ENCODE measurements at regions not wholly inside any gene's neighbourhood (a gene's known extent, or its start where the extent isn't known, plus 50 kb on each side); places are given as distances from the start of the nearest gene placed in this dataset.

DNA sequence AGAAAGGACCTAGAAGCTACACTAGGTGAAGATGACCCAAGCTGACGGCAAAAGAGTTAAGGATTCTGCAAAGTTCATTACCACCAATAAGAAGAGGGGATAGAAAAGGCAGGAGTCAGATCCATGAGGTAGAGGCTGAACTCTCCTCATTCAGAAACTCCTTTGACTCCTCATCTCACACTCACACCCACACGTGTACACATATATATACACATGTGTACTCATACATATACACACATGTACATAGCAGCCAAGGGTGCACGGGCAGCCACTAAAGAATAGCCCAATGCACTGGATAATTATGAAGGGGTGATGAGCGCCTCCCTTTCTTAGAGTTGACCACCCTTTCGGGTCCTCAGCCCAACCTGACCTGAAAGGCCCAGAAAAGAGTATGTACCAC lies 476.8 kb downstream of the NTRK3 start (continued):
- TF ChIP-seq, protein P1, sequence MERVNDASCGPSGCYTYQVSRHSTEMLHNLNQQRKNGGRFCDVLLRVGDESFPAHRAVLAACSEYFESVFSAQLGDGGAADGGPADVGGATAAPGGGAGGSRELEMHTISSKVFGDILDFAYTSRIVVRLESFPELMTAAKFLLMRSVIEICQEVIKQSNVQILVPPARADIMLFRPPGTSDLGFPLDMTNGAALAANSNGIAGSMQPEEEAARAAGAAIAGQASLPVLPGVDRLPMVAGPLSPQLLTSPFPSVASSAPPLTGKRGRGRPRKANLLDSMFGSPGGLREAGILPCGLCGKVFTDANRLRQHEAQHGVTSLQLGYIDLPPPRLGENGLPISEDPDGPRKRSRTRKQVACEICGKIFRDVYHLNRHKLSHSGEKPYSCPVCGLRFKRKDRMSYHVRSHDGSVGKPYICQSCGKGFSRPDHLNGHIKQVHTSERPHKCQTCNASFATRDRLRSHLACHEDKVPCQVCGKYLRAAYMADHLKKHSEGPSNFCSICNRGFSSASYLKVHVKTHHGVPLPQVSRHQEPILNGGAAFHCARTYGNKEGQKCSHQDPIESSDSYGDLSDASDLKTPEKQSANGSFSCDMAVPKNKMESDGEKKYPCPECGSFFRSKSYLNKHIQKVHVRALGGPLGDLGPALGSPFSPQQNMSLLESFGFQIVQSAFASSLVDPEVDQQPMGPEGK (tag by site-specific recombination; IDR thresholded peaks at IDR 0.05) = no peak
- TF ChIP-seq ZNF777 (tag by site-specific recombination; IDR thresholded peaks at IDR 0.05; ENCODE audit: borderline replicate concordance) (no peak), ZNF350 (tag by site-specific recombination; IDR thresholded peaks at IDR 0.05) (no peak), ZNF596 (tag by site-specific recombination; IDR thresholded peaks at IDR 0.05) (no peak), ZNF394 (tag by site-specific recombination; IDR thresholded peaks at IDR 0.05; ENCODE audit: borderline replicate concordance) (no peak), ZNF223 (tag by site-specific recombination; IDR thresholded peaks at IDR 0.05) (no peak), SP7 (tag by site-specific recombination; IDR thresholded peaks at IDR 0.05) (no peak), ZNF510 (tag by site-specific recombination; IDR thresholded peaks at IDR 0.05; ENCODE audit: insufficient replicate concordance) (no peak)
- TF ChIP-seq, protein P2, sequence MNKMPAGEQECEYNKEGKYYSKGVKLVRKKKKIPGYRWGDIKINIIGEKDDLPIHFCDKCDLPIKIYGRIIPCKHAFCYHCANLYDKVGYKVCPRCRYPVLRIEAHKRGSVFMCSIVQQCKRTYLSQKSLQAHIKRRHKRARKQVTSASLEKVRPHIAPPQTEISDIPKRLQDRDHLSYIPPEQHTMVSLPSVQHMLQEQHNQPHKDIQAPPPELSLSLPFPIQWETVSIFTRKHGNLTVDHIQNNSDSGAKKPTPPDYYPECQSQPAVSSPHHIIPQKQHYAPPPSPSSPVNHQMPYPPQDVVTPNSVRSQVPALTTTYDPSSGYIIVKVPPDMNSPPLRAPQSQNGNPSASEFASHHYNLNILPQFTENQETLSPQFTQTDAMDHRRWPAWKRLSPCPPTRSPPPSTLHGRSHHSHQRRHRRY (tag by site-specific recombination; IDR thresholded peaks at IDR 0.05) = no peak

DNA sequence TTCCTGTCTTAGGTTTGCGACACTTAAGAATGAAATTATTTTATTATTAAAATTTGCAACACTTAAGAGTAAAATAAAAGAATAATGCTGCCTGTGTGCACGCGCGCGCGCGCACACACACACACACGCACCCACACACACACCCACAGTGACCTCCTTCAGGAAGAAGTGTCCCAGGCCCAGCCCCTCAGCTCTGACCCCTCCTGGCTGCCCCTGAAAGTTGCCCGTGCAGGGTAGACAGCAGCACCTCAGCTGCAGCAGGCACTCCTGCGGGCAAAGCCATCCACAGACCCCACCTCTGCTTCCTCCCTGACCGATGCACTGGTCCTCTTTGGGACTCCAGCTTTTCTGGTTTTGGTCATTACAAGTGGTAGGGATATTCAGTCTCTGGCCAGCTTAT lies 478.2 kb downstream of the NTRK3 start:
- Histone ChIP-seq H3K9me3 (ENCODE audit: control insufficient read depth, insufficient read depth, low read depth, low read length) (no peaks in the 10 kb centered on the region), H3K36me3 (ENCODE audit: control insufficient read depth in 2 of 2, insufficient read depth in 1 of 2, low read length in 2 of 2) (no peaks in the 10 kb centered on the region), H3K4me1 (ENCODE audit: control insufficient read depth, insufficient read depth, low read length) (no peaks in the 10 kb centered on the region), H3K4me3 (ENCODE audit: low read depth, low read length) (no peak overlapping the region), H3K27ac (ENCODE audit: extremely low read depth, low read depth, low read length) (no peak overlapping the region)
- ChIA-PET POLR2A (no interaction called here), CTCF (no interaction called here)
- no peak for TF ChIP-seq ZNF768 (tag by site-specific recombination; IDR thresholded peaks at IDR 0.05)
- no peak for TF ChIP-seq HOXA7 (CRISPR knock-in tag; IDR thresholded peaks at IDR 0.05; ENCODE audit: borderline replicate concordance)
- TF ChIP-seq KLF8 (tag by site-specific recombination; IDR thresholded peaks at IDR 0.05) = no peak
- no peak for TF ChIP-seq ZNF121 (tag by site-specific recombination; IDR thresholded peaks at IDR 0.05)
- TF ChIP-seq ZNF155 (tag by site-specific recombination; IDR thresholded peaks at IDR 0.05) = no peak
- no peak for TF ChIP-seq BCL11A (tag by site-specific recombination; IDR thresholded peaks at IDR 0.05; ENCODE audit: low read depth)
- no peak for TF ChIP-seq ZNF571 (tag by site-specific recombination; IDR thresholded peaks at IDR 0.05)
- TF ChIP-seq, protein P3, sequence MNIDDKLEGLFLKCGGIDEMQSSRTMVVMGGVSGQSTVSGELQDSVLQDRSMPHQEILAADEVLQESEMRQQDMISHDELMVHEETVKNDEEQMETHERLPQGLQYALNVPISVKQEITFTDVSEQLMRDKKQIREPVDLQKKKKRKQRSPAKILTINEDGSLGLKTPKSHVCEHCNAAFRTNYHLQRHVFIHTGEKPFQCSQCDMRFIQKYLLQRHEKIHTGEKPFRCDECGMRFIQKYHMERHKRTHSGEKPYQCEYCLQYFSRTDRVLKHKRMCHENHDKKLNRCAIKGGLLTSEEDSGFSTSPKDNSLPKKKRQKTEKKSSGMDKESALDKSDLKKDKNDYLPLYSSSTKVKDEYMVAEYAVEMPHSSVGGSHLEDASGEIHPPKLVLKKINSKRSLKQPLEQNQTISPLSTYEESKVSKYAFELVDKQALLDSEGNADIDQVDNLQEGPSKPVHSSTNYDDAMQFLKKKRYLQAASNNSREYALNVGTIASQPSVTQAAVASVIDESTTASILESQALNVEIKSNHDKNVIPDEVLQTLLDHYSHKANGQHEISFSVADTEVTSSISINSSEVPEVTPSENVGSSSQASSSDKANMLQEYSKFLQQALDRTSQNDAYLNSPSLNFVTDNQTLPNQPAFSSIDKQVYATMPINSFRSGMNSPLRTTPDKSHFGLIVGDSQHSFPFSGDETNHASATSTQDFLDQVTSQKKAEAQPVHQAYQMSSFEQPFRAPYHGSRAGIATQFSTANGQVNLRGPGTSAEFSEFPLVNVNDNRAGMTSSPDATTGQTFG (tag by site-specific recombination; IDR thresholded peaks at IDR 0.05; ENCODE audit: borderline replicate concordance) = no peak
- no peak for TF ChIP-seq BCL11B (tag by site-specific recombination; IDR thresholded peaks at IDR 0.05; ENCODE audit: low read depth)
- TF ChIP-seq, protein P4, sequence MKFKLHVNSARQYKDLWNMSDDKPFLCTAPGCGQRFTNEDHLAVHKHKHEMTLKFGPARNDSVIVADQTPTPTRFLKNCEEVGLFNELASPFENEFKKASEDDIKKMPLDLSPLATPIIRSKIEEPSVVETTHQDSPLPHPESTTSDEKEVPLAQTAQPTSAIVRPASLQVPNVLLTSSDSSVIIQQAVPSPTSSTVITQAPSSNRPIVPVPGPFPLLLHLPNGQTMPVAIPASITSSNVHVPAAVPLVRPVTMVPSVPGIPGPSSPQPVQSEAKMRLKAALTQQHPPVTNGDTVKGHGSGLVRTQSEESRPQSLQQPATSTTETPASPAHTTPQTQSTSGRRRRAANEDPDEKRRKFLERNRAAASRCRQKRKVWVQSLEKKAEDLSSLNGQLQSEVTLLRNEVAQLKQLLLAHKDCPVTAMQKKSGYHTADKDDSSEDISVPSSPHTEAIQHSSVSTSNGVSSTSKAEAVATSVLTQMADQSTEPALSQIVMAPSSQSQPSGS (tag by site-specific recombination; IDR thresholded peaks at IDR 0.05; ENCODE audit: low read depth) = no peak
- TF ChIP-seq, protein P5, sequence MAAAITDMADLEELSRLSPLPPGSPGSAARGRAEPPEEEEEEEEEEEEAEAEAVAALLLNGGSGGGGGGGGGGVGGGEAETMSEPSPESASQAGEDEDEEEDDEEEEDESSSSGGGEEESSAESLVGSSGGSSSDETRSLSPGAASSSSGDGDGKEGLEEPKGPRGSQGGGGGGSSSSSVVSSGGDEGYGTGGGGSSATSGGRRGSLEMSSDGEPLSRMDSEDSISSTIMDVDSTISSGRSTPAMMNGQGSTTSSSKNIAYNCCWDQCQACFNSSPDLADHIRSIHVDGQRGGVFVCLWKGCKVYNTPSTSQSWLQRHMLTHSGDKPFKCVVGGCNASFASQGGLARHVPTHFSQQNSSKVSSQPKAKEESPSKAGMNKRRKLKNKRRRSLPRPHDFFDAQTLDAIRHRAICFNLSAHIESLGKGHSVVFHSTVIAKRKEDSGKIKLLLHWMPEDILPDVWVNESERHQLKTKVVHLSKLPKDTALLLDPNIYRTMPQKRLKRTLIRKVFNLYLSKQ (tag by site-specific recombination; IDR thresholded peaks at IDR 0.05; ENCODE audit: borderline replicate concordance) = no peak
